ENCODE measurements at regions not wholly inside any gene's neighbourhood (a gene's known extent, or its start where the extent isn't known, plus 50 kb on each side); places are given as distances from the start of the nearest gene placed in this dataset.
A peak's percentile ranks its signal among the peaks of the same experiment; 100 is the strongest.
"Not testable (repeated sequence)": the region's sequence is repeated elsewhere in the genome, so short reads cannot be mapped to it uniquely, and the experiment has no call there.

GRCh38 chr6:55957961-55958422 lies 82.6 kb upstream of the BMP5 start:
- DNase-seq (ENCODE audit: low spot score) = peak; percentile 90

- no peak for DNase-seq (ENCODE audit: low spot score)
Observed at GRCh38 chr6:55955684-55956083, 80.3 kb upstream of the BMP5 start.

- no peak for DNase-seq (ENCODE audit: low spot score)
Observed at GRCh38 chr6:55954436-55954835, 79.0 kb upstream of the BMP5 start.

DNA sequence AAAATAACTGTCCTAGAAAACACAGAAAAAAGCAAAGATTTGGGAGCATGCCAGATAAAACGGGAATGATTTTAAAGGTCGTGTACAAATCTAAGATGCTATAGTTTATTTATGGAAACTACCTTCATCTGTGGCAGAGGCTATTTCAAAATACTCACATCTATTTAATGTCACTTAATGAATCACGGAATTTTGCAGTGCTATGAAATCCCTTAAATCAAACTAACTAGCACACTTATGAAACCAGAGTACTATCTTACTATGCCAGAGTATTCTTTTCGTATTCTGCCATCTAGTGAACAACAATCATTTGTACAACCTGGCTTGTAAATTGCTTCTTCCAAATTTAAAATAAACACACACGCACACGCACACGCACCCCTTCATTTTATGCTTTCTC lies 77.9 kb upstream of the BMP5 start:
- DNase-seq (ENCODE audit: low spot score) = peak; percentile 64

- DNase-seq (ENCODE audit: low spot score) = no peak
Observed at GRCh38 chr6:55950071-55950814, 74.9 kb upstream of the BMP5 start.

GRCh38 chr6:55943329-55943728 lies 67.9 kb upstream of the BMP5 start:
- no peak for DNase-seq (ENCODE audit: low spot score)

DNA sequence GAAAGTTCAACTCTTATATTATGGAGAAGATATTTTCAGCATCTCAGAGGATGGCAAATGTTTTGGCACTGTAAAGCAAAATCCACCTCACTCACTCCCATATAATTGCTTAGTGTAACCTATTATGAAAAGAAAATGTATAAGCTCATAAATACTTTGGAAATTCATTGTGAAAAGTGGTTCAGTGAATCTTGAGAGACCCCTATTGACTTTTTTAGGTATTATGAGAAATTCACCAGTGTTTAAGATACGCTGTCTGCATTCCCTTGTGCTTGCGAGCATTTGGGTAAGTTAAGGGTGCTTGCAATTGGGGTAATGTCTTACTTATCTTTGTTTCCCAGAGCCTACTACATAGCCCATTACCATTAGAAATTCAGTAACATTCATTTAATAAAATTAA lies 66.3 kb upstream of the BMP5 start:
- DNase-seq (ENCODE audit: low spot score) = no peak

- no peak for DNase-seq (ENCODE audit: low spot score)
Observed at GRCh38 chr6:55937951-55938690, 62.7 kb upstream of the BMP5 start.

DNA sequence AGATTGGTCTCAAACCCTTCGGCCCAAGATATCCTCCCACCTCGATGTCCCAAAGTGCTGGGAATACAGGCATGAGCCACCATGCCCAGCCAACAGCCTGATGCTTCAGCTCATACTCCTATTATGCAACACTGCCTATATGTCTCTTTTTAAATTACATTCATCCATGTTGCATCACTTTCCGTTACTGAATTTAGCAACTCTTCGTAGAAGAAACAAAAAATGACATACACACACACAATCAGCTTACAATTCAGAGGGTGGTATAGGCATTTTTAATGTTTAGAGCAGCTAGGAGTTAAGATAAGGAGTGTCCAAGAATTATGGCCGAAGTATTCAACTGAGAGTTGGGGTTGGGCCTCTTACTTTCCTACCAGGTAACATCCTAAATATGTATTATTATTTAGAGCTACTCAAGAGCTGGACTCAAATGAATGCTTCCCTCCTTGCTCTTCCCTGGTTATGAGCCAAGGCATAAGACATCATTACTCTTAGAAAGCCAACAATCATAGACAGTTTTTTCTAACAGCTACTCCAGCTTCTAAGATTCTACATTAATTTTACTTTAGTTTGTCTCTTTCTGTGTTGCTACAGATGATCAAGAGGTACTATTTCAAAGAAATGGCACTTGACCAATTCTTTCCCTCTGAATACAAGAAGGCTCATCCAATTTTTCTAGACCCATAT lies 62.0 kb upstream of the BMP5 start:
- no peak for DNase-seq (ENCODE audit: low spot score)

DNA sequence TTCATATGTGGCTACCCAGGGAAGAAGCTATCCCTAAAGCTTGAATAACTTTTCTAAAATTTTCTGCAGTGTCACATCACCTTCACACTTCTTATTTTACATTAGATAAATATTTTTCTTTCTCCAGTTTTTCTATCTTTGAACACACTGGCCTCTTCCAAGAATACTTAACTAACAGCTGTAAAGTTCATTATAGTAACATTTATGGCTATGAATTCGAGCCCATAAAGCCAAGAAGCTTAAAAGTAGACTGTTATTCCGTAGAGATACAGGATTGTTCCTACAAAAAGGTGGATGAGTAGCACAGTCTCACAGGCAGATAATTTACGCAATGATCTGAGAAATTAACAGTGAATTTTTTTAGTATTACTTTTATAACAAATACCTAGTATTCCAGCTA lies 55.7 kb upstream of the BMP5 start:
- DNase-seq (ENCODE audit: low spot score) = no peak

- not testable (repeated sequence) for DNase-seq (ENCODE audit: low spot score)
Observed at GRCh38 chr6:55927713-55928112, 52.3 kb upstream of the BMP5 start.

DNA sequence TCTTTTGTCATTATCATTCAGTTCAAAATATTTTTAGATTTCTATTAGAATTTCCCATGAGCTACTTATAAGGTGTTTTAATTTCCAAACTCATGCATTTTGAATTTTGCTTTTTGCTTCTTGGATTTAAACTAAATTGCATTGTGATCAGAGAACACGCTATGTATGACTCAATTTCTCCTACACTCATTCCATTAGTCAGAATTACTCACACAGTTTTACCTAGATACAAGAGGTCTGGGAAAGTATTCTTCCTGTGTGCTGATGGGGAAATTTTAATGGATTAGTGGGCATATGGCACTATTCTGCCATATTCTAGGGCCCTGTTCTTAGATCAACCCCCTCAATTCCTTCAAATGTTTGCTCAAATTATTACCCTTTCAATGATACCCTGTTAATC lies 49.9 kb upstream of the BMP5 start:
- no peak for DNase-seq (ENCODE audit: low spot score)
